Activated CD8-positive, alpha-beta T cell treated with anti-CD3 and anti-CD28 coated beads for 36 hours (primary cell): ENCODE measurements at regions not wholly inside any gene's neighbourhood (a gene's known extent, or its start where the extent isn't known, plus 50 kb on each side); places are given as distances from the start of the nearest gene placed in this dataset.

Experiments
- ATAC-seq: fragments of 200-7000 bp; cut with Tn5 transposase; one replicate; pipeline ENCODE4 v1.10.0; 2021; ENCODE audit warnings: mild to moderate bottlenecking, moderate library complexity
- CTCF ChIA-PET: fragments of 350-600 bp; sonication (Branson Sonifier 250); formaldehyde crosslinking; loops from one replicate; lab custom pipeline; 2021; ENCODE audit warnings: antibody characterized with exemption; lab: Charles Lee
- POLR2A ChIA-PET: fragments of 350-600 bp; sonication (Branson Sonifier 250); formaldehyde crosslinking; loops from one replicate; lab custom pipeline; 2021; ENCODE audit warnings: antibody characterized with exemption; lab: Charles Lee
- DNase-seq: peaks from one replicate; pipeline ENCODE4 v3.0.0-alpha.2; 2020
- H3K27ac Mint-ChIP-seq: one replicate; pipeline ENCODE4 v1.8.0; 2021; ENCODE audit warnings: mild to moderate bottlenecking, mixed read lengths
- H3K27me3 Mint-ChIP-seq: one replicate; pipeline ENCODE4 v1.8.0; 2021; ENCODE audit warnings: mixed read lengths
- H3K36me3 Mint-ChIP-seq: one replicate; pipeline ENCODE4 v1.8.0; 2021; ENCODE audit warnings: low read depth, mixed read lengths
- H3K4me1 Mint-ChIP-seq: one replicate; pipeline ENCODE4 v1.8.0; 2021; ENCODE audit warnings: low read depth, mixed read lengths
- H3K4me3 Mint-ChIP-seq: one replicate; pipeline ENCODE4 v1.8.0; 2021; ENCODE audit warnings: mild to moderate bottlenecking, moderate library complexity, mixed read lengths
- H3K9me3 Mint-ChIP-seq: one replicate; pipeline ENCODE4 v1.8.0; 2021; ENCODE audit warnings: mixed read lengths
- intact Hi-C: fragments of 100-400 bp; cut with micrococcal nuclease; formaldehyde crosslinking; loops from one replicate; pipeline ENCODE4 v1.10.0; 2022
- TF ChIP-seq, protein P1 (sequence below): fragments of 200-600 bp; IDR thresholded peaks from one replicate; pipeline ENCODE4 v1.8.0; 2022; ENCODE audit warnings: antibody characterized with exemption, mild to moderate bottlenecking

- no peak for ATAC-seq
- peak; percentile 6 for DNase-seq
- H3K4me3 Mint-ChIP-seq, result no peak overlapping the region
- POLR2A ChIA-PET, result no interaction called here
- H3K27ac Mint-ChIP-seq, result no peak overlapping the region
- no peaks in the 10 kb centered on the region for H3K9me3 Mint-ChIP-seq
- TF ChIP-seq, protein P1, sequence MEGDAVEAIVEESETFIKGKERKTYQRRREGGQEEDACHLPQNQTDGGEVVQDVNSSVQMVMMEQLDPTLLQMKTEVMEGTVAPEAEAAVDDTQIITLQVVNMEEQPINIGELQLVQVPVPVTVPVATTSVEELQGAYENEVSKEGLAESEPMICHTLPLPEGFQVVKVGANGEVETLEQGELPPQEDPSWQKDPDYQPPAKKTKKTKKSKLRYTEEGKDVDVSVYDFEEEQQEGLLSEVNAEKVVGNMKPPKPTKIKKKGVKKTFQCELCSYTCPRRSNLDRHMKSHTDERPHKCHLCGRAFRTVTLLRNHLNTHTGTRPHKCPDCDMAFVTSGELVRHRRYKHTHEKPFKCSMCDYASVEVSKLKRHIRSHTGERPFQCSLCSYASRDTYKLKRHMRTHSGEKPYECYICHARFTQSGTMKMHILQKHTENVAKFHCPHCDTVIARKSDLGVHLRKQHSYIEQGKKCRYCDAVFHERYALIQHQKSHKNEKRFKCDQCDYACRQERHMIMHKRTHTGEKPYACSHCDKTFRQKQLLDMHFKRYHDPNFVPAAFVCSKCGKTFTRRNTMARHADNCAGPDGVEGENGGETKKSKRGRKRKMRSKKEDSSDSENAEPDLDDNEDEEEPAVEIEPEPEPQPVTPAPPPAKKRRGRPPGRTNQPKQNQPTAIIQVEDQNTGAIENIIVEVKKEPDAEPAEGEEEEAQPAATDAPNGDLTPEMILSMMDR, result no peak
- CTCF ChIA-PET, result no interaction called here
- H3K36me3 Mint-ChIP-seq, result no peaks in the 10 kb centered on the region
- H3K4me1 Mint-ChIP-seq, result peaks cover 12% of the 10 kb centered on the region
- H3K27me3 Mint-ChIP-seq, result no peaks in the 10 kb centered on the region
- intact Hi-C loops, result no loop called here
These were observed 179.5 kb upstream of the NSMCE3 start for GRCh38 chr15:29449136-29449535.

DNA sequence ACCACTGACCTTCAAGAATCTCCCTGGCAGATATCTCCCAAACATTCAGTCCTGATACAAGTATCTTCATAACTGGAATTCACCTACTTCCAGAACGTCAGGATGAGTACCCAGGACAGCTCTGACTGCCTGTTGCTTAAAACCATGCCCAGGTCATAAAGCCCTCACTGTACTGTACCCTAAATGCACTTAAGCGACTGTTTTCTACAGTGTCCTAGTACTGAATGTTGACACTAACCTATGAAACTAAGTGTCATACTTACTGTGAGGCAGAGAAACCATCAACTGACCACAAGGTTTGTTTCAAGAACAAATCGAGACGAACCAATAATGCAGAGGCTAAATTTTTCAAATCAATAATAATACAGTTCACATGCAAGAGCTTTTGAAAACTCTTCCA, 178.7 kb upstream of the NSMCE3 start:
- H3K27ac Mint-ChIP-seq, result no peak overlapping the region
- H3K4me1 Mint-ChIP-seq, result peaks cover 10% of the 10 kb centered on the region
- no peak overlapping the region for H3K4me3 Mint-ChIP-seq
- ATAC-seq, result no peak
- TF ChIP-seq, protein P1, result no peak
- H3K36me3 Mint-ChIP-seq, result no peaks in the 10 kb centered on the region
- H3K9me3 Mint-ChIP-seq, result no peaks in the 10 kb centered on the region
- ChIA-PET POLR2A (no interaction called here), CTCF (no interaction called here)
- intact Hi-C loops, result no loop called here
- no peaks in the 10 kb centered on the region for H3K27me3 Mint-ChIP-seq
- DNase-seq, result no peak

GRCh38 chr15:29446480-29446879, 176.9 kb upstream of the NSMCE3 start:
- Mint-ChIP-seq H3K9me3 (no peaks in the 10 kb centered on the region), H3K27me3 (peaks cover 4% of the 10 kb centered on the region), H3K27ac (no peak overlapping the region), H3K4me1 (no peaks in the 10 kb centered on the region), H3K36me3 (no peaks in the 10 kb centered on the region), H3K4me3 (no peak overlapping the region)
- intact Hi-C loops, result no loop called here
- CTCF ChIA-PET, result no interaction called here
- ATAC-seq (no peak), DNase-seq (no peak)
- TF ChIP-seq, protein P1, result no peak
- POLR2A ChIA-PET, result interaction anchor here (0.8 kb wide), 1 partner anchor 10 kb away, joined by 3 read pairs; no protein-coding TSS in a partner anchor

- Mint-ChIP-seq H3K36me3 (no peaks in the 10 kb centered on the region), H3K4me1 (no peaks in the 10 kb centered on the region), H3K9me3 (peaks cover 1% of the 10 kb centered on the region), H3K27ac (no peak overlapping the region), H3K4me3 (no peak overlapping the region), H3K27me3 (peaks cover 4% of the 10 kb centered on the region)
- intact Hi-C loops, result no loop called here
- ChIA-PET CTCF (no interaction called here), POLR2A (no interaction called here)
- DNase-seq (no peak), ATAC-seq (no peak)
- TF ChIP-seq, protein P1, result no peak
These were observed 172.9 kb upstream of the NSMCE3 start for GRCh38 chr15:29442532-29442931.

GRCh38 chr15:29440541-29440940, 170.9 kb upstream of the NSMCE3 start:
- H3K36me3 Mint-ChIP-seq, result no peaks in the 10 kb centered on the region
- peaks cover 5% of the 10 kb centered on the region for H3K27me3 Mint-ChIP-seq
- H3K4me1 Mint-ChIP-seq, result no peaks in the 10 kb centered on the region
- intact Hi-C loops, result no loop called here
- ChIA-PET POLR2A (no interaction called here), CTCF (no interaction called here)
- no peak overlapping the region for H3K4me3 Mint-ChIP-seq
- DNase-seq (no peak), ATAC-seq (no peak)
- H3K27ac Mint-ChIP-seq, result no peak overlapping the region
- peaks cover 1% of the 10 kb centered on the region for H3K9me3 Mint-ChIP-seq
- TF ChIP-seq, protein P1, result no peak
